GM23338 (cell line): ENCODE measurements at regions not wholly inside any gene's neighbourhood (a gene's known extent, or its start where the extent isn't known, plus 50 kb on each side); places are given as distances from the start of the nearest gene placed in this dataset.
"Not testable (repeated sequence)": the region's sequence is repeated elsewhere in the genome, so short reads cannot be mapped to it uniquely, and the experiment has no call there.

ENCODE experiments used
- ATAC-seq: fragments of 200-7000 bp; cut with Tn5 transposase; 3 replicates; pipeline ENCODE4 v1.9.1; 2020
- DNase-seq: peaks from one replicate; pipeline ENCODE4 v3.0.0-alpha.2; 2015; ENCODE audit warnings: low spot score
- H2AFZ ChIP-seq: fragments of 200-600 bp; sonication (generic); 2 replicates; pipeline ENCODE4 v1.8.0; 2016; ENCODE audit warnings: antibody characterized with exemption, mild to moderate bottlenecking, moderate library complexity
- H3F3A ChIP-seq: fragments of 200-600 bp; sonication (generic); replicated peaks from 2 replicates; pipeline ENCODE4 v1.8.0; 2017; ENCODE audit warnings: antibody characterized with exemption, mixed run types, low read depth
- H3K27ac ChIP-seq: fragments of 200-600 bp; sonication (generic); 2 replicates; pipeline ENCODE4 v1.6.1; 2016; ENCODE audit warnings: low read depth
- H3K27me3 ChIP-seq: fragments of 200-600 bp; sonication (generic); 2 replicates; pipeline ENCODE4 v1.8.0; 2016; ENCODE audit warnings: mild to moderate bottlenecking, mixed run types, moderate library complexity; ENCODE audit not compliant: insufficient read depth
- H3K36me3 ChIP-seq: fragments of 200-600 bp; sonication (generic); 2 replicates; pipeline ENCODE4 v1.8.0; 2016; ENCODE audit warnings: mild to moderate bottlenecking; ENCODE audit not compliant: insufficient read depth
- H3K4me1 ChIP-seq: fragments of 200-600 bp; sonication (generic); 2 replicates; pipeline ENCODE4 v1.8.0; 2016; ENCODE audit warnings: mild to moderate bottlenecking, moderate library complexity; ENCODE audit not compliant: insufficient read depth
- H3K4me2 ChIP-seq: fragments of 200-600 bp; sonication (generic); 2 replicates; pipeline ENCODE4 v1.7.1; 2017; ENCODE audit warnings: mixed run types
- H3K4me3 ChIP-seq: fragments of 200-600 bp; sonication (generic); 2 replicates; pipeline ENCODE4 v1.6.1; 2016; ENCODE audit warnings: mixed run types
- H3K79me2 ChIP-seq: fragments of 200-600 bp; sonication (generic); replicated peaks from 2 replicates; pipeline ENCODE4 v1.8.0; 2017; ENCODE audit warnings: mild to moderate bottlenecking; ENCODE audit not compliant: insufficient read depth
- H3K9me2 ChIP-seq: fragments of 200-600 bp; sonication (generic); 2 replicates; pipeline ENCODE4 v1.8.0; 2017; ENCODE audit not compliant: insufficient read depth
- H4K20me1 ChIP-seq: fragments of 200-600 bp; sonication (generic); replicated peaks from 2 replicates; pipeline ENCODE4 v1.8.0; 2017; ENCODE audit warnings: mild to moderate bottlenecking; ENCODE audit not compliant: insufficient read depth
- H3K27ac Mint-ChIP-seq: 2 replicates; pipeline ENCODE4 v1.8.0; 2020; ENCODE audit warnings: inconsistent platforms, mild to moderate bottlenecking, moderate library complexity, mixed read lengths
- H3K27me3 Mint-ChIP-seq: 3 replicates; pipeline ENCODE4 v1.8.0; 2022; ENCODE audit warnings: low read depth, mild to moderate bottlenecking, moderate library complexity, mixed read lengths, inconsistent platforms; ENCODE audit not compliant: insufficient read depth, poor library complexity
- H3K36me3 Mint-ChIP-seq: 3 replicates; pipeline ENCODE4 v1.8.0; 2021; ENCODE audit warnings: low read depth, mild to moderate bottlenecking, inconsistent platforms, moderate library complexity, mixed read lengths
- H3K4me1 Mint-ChIP-seq: 3 replicates; pipeline ENCODE4 v1.8.0; 2020; ENCODE audit warnings: mild to moderate bottlenecking, inconsistent platforms, mixed read lengths
- H3K4me3 Mint-ChIP-seq: 3 replicates; pipeline ENCODE4 v1.8.0; 2021; ENCODE audit warnings: moderate library complexity, mild to moderate bottlenecking, inconsistent platforms, mixed read lengths
- H3K9me3 Mint-ChIP-seq: 3 replicates; pipeline ENCODE4 v1.8.0; 2020; ENCODE audit warnings: moderate library complexity, mild to moderate bottlenecking, inconsistent platforms, mixed read lengths
- CREB1 ChIP-seq: fragments of 250-450 bp; sonication (Bioruptor Pico); IDR thresholded peaks from 2 replicates; pipeline ENCODE4 v1.5.0; 2020; ENCODE audit warnings: low read depth, mild to moderate bottlenecking, moderate library complexity
- POLR2AphosphoS5 ChIP-seq: IDR thresholded peaks from 2 replicates; pipeline ENCODE4 v1.6.1; 2016; ENCODE audit warnings: antibody characterized with exemption, low read depth
- ZNF114 ChIP-seq: fragments of 250-450 bp; sonication (Bioruptor Pico); IDR thresholded peaks from 2 replicates; pipeline ENCODE4 v1.5.0; 2020; ENCODE audit warnings: mild to moderate bottlenecking, moderate library complexity
- TF ChIP-seq, protein P1 (sequence below): fragments of 250-450 bp; sonication (Bioruptor Pico); IDR thresholded peaks from 2 replicates; pipeline ENCODE4 v1.5.0; 2020; ENCODE audit warnings: mild to moderate bottlenecking, moderate library complexity
- TF ChIP-seq, protein P2 (sequence below): IDR thresholded peaks from one replicate; pipeline ENCODE4 v1.6.1; 2018; ENCODE audit warnings: antibody characterized with exemption; ENCODE audit not compliant: unreplicated experiment

DNA sequence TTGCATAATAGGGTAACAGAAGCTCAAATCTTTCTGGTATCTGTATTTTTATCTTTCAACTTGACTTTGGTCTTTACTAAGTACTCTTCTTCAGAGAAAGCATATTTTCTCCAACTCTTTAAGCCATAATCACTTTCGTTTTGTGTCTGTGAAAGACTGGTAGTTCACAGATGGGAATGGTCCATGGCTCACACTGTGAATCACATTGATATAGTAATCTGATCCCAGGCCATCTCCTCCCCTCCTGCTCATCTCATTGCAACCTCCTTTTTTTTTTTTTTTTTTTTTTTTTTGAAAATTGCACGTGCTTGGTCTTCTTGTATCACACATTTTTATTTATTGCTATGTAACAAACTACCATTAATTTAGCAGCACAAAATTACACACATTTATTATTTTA is 694.5 kb upstream of the SLIT2 start (continued):
- TF ChIP-seq, protein P1, sequence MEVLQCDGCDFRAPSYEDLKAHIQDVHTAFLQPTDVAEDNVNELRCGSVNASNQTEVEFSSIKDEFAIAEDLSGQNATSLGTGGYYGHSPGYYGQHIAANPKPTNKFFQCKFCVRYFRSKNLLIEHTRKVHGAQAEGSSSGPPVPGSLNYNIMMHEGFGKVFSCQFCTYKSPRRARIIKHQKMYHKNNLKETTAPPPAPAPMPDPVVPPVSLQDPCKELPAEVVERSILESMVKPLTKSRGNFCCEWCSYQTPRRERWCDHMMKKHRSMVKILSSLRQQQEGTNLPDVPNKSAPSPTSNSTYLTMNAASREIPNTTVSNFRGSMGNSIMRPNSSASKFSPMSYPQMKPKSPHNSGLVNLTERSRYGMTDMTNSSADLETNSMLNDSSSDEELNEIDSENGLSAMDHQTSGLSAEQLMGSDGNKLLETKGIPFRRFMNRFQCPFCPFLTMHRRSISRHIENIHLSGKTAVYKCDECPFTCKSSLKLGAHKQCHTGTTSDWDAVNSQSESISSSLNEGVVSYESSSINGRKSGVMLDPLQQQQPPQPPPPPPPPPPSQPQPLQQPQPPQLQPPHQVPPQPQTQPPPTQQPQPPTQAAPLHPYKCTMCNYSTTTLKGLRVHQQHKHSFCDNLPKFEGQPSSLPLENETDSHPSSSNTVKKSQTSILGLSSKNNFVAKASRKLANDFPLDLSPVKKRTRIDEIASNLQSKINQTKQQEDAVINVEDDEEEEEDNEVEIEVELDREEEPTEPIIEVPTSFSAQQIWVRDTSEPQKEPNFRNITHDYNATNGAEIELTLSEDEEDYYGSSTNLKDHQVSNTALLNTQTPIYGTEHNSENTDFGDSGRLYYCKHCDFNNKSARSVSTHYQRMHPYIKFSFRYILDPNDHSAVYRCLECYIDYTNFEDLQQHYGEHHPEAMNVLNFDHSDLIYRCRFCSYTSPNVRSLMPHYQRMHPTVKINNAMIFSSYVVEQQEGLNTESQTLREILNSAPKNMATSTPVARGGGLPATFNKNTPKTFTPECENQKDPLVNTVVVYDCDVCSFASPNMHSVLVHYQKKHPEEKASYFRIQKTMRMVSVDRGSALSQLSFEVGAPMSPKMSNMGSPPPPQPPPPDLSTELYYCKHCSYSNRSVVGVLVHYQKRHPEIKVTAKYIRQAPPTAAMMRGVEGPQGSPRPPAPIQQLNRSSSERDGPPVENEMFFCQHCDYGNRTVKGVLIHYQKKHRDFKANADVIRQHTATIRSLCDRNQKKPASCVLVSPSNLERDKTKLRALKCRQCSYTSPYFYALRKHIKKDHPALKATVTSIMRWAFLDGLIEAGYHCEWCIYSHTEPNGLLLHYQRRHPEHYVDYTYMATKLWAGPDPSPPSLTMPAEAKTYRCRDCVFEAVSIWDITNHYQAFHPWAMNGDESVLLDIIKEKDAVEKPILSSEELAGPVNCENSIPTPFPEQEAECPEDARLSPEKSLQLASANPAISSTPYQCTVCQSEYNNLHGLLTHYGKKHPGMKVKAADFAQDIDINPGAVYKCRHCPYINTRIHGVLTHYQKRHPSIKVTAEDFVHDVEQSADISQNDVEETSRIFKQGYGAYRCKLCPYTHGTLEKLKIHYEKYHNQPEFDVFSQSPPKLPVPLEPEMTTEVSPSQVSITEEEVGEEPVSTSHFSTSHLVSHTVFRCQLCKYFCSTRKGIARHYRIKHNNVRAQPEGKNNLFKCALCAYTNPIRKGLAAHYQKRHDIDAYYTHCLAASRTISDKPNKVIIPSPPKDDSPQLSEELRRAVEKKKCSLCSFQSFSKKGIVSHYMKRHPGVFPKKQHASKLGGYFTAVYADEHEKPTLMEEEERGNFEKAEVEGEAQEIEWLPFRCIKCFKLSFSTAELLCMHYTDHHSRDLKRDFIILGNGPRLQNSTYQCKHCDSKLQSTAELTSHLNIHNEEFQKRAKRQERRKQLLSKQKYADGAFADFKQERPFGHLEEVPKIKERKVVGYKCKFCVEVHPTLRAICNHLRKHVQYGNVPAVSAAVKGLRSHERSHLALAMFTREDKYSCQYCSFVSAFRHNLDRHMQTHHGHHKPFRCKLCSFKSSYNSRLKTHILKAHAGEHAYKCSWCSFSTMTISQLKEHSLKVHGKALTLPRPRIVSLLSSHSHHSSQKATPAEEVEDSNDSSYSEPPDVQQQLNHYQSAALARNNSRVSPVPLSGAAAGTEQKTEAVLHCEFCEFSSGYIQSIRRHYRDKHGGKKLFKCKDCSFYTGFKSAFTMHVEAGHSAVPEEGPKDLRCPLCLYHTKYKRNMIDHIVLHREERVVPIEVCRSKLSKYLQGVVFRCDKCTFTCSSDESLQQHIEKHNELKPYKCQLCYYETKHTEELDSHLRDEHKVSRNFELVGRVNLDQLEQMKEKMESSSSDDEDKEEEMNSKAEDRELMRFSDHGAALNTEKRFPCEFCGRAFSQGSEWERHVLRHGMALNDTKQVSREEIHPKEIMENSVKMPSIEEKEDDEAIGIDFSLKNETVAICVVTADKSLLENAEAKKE (CRISPR knock-in tag) = no peak
- TF ChIP-seq CREB1 (CRISPR knock-in tag) (no peak), POLR2AphosphoS5 (no peak), ZNF114 (CRISPR knock-in tag) (no peak)
- TF ChIP-seq, protein P2, sequence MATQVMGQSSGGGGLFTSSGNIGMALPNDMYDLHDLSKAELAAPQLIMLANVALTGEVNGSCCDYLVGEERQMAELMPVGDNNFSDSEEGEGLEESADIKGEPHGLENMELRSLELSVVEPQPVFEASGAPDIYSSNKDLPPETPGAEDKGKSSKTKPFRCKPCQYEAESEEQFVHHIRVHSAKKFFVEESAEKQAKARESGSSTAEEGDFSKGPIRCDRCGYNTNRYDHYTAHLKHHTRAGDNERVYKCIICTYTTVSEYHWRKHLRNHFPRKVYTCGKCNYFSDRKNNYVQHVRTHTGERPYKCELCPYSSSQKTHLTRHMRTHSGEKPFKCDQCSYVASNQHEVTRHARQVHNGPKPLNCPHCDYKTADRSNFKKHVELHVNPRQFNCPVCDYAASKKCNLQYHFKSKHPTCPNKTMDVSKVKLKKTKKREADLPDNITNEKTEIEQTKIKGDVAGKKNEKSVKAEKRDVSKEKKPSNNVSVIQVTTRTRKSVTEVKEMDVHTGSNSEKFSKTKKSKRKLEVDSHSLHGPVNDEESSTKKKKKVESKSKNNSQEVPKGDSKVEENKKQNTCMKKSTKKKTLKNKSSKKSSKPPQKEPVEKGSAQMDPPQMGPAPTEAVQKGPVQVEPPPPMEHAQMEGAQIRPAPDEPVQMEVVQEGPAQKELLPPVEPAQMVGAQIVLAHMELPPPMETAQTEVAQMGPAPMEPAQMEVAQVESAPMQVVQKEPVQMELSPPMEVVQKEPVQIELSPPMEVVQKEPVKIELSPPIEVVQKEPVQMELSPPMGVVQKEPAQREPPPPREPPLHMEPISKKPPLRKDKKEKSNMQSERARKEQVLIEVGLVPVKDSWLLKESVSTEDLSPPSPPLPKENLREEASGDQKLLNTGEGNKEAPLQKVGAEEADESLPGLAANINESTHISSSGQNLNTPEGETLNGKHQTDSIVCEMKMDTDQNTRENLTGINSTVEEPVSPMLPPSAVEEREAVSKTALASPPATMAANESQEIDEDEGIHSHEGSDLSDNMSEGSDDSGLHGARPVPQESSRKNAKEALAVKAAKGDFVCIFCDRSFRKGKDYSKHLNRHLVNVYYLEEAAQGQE = no peak

DNA sequence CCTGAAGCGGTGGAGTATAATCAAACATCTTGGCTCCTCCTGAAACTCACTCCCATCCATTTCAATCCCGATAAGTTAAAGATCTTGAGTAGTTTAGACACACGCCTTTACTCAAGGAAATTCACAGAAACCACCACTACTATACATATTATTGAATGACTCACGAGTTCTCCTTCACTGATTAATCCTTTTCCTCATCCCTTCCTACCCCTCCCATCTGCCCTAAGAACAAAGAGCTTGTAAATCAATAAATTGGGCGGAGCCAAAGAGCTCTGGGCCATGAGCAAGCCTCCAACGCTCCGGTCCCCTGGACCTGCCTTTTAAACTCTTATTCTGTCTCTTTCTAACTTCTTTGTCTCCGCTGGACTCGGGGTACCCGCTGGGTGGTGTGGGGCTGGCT is 695.4 kb upstream of the SLIT2 start:
- H3K9me3 Mint-ChIP-seq, H4K20me1 ChIP-seq, H3K27ac ChIP-seq, H3K4me2 ChIP-seq, H3K4me1 Mint-ChIP-seq, H3K27me3 Mint-ChIP-seq, H3K36me3 ChIP-seq, H3K79me2 ChIP-seq, H3K9me2 ChIP-seq, H3K4me3 ChIP-seq, H3K4me1 ChIP-seq, H3K27ac Mint-ChIP-seq, H3K36me3 Mint-ChIP-seq, H3F3A ChIP-seq, DNase-seq, ATAC-seq, H2AFZ ChIP-seq, H3K4me3 Mint-ChIP-seq, H3K27me3 ChIP-seq: not testable (repeated sequence)
